ENCODE measurements at regions not wholly inside any gene's neighbourhood (a gene's known extent, or its start where the extent isn't known, plus 50 kb on each side); places are given as distances from the start of the nearest gene placed in this dataset.
"Not testable (repeated sequence)": the region's sequence is repeated elsewhere in the genome, so short reads cannot be mapped to it uniquely, and the experiment has no call there.

- DNase-seq, result not testable (repeated sequence)
These were observed 55.5 kb upstream of the RASA1 start for GRCh38 chr5:87212183-87212582.

- DNase-seq, result not testable (repeated sequence)
These were observed 50.2 kb upstream of the RASA1 start for GRCh38 chr5:87217480-87217879.

Data from Kasumi-1 (cell line).